ENCODE measurements at regions not wholly inside any gene's neighbourhood (a gene's known extent, or its start where the extent isn't known, plus 50 kb on each side); places are given as distances from the start of the nearest gene placed in this dataset.
A peak's percentile ranks its signal among the peaks of the same experiment; 100 is the strongest.

DNA sequence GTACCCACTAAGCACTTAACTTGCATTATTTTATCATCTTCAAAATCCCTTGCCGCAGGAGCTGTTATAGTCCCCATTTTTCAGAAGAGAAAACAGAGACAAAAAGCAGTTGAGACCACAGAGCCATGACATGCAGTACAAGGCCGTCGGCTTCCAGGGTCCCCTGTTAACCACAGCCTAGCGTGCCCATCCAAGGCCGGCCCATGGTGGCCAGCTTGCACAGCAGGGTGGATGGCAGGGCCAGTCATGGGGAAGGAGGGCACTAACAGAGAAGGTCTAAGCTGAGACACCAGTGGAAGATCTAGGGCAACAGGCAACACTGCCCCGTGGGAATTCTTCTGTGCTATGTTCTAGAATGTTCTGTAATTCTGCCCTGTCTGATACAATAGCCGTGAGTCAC, 192.6 kb upstream of the ID2 start:
- Mint-ChIP-seq H3K36me3 (ENCODE audit: insufficient read depth) (peaks cover 36% of the 10 kb centered on the region), H3K4me3 (peak overlapping the region; percentile 91 to 97), H3K9me3 (no peaks in the 10 kb centered on the region), H3K4me1 (ENCODE audit: low read depth in 2 of 2) (peaks cover 42 to 54% of the 10 kb centered on the region in 2 donors), H3K27ac (peak overlapping the region; percentile 99), H3K27me3 (no peaks in the 10 kb centered on the region)
- ATAC-seq (replicated peaks) (no peak), DNase-seq (no peak)

DNA sequence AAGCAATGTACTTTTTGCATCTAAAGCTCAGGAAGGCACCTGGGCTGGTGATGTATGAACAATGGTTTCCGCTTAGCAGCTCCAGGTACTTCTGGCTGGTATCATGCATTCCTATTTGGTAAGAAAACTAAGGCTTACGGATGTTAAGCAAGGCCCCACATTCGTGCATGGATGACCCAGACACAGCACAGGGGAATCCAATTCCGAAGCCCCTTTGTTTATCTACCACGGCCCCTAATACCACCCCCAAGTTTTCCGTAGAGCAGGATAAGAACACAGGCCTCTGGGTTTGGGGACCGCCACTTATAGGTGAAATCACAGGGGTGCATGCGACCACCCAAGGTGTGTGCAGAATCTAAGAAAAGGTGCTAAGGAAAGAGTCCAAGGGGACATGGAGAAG, 192.1 kb upstream of the ID2 start:
- Mint-ChIP-seq H3K27me3 (no peaks in the 10 kb centered on the region), H3K4me1 (ENCODE audit: low read depth in 2 of 2) (peaks cover 42 to 53% of the 10 kb centered on the region in 2 donors), H3K36me3 (ENCODE audit: insufficient read depth) (peaks cover 33% of the 10 kb centered on the region), H3K4me3 (peak overlapping the region in 1 of 2 donors; percentile 97), H3K9me3 (no peaks in the 10 kb centered on the region), H3K27ac (peak overlapping the region; percentile 99)
- no peak for ATAC-seq (replicated peaks)
- DNase-seq: no peak

DNA sequence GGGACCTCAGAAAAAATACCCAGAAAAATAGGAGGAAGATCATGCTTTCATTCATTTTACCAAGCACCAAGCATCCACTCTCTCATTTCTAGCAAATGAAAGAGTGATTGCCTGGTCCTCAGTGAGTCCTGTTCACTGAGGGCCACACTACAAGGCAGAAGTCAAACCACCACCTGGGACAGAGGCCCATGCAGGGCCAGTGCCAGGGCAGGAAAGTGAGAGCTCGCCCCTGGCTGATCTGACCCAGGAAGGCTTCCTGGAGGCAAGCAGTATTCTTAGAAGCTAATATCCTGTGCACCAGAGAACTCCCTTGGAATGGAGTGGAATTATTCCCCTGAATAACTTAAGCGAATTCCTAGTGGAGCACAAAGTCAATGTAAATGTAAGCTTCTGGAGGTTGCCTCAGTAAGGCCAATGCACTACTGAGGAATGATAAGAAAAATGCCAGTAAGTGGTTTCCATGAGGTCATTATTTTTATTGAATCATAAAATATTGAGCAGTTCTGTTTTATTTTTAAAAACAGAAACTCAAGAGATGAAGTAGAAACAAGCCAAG, 191.6 kb upstream of the ID2 start:
- ATAC-seq (replicated peaks): no peak
- Mint-ChIP-seq H3K9me3 (no peaks in the 10 kb centered on the region), H3K4me3 (peak overlapping the region in 1 of 2 donors; percentile 97), H3K27ac (peak overlapping the region in 1 of 2 donors; percentile 99), H3K4me1 (ENCODE audit: low read depth in 2 of 2) (peaks cover 45 to 52% of the 10 kb centered on the region in 2 donors), H3K36me3 (ENCODE audit: insufficient read depth) (peaks cover 30% of the 10 kb centered on the region), H3K27me3 (no peaks in the 10 kb centered on the region)
- no peak for DNase-seq

DNA sequence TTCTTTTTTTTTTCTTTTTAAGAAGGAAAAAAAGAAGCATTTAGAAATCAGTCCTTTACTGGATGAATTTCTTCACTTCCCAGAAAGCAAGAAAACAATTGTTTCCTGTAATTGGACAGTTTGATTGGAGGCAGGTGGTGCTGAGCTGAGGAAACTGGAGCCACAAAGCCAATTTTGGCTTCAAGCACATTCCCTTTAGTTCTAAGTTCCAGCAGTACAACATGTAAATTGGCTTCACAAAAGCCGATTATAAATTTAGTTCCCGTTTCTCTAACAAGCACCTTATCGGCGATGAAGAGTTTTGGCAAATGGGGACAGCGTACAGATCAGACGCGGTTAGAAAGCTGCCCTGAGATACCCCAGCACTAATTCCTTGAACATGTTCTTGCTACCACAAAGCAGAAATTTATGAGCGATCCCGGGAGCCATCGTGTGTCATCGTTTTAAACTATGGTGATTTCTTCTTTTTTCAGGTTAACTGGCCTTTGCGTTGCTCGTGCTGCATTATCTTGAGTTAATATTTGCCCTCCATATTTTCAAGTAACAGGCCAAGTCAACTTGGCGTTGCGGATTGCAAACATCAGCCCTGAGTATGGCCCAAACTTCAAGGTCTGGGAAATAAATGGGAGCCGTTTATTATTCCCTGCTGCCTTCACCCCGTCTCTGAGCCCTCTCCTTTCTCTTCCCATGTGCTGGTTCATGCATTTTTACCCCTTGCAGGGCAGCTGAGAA, 190.4 kb upstream of the ID2 start:
- Mint-ChIP-seq H3K9me3 (no peaks in the 10 kb centered on the region), H3K27me3 (no peaks in the 10 kb centered on the region), H3K27ac (peak overlapping the region in 1 of 2 donors; percentile 99), H3K4me1 (ENCODE audit: low read depth in 2 of 2) (peaks cover 36 to 47% of the 10 kb centered on the region in 2 donors), H3K4me3 (no peak overlapping the region), H3K36me3 (ENCODE audit: insufficient read depth) (peaks cover 25% of the 10 kb centered on the region)
- no peak for DNase-seq
- no peak for ATAC-seq (replicated peaks)

DNA sequence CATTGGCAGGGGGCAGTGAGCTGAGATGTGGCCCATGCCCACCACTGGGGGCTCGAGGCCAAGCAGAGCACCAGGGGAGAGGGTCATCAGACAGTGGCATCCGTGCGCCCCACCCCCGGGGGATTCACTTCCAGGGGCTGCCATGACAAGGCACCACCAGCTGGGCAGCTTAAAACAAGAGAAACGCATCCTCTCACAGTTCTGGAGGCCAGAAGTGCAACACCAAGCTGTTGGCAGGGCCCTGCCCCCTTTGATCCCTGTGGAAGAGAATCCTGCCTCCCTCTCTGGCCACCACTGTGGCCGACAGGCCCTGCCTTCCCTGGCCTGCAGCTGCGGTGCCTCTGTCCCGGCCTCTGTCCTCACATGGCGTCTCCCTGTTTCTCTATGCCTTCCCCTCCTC, 187.7 kb upstream of the ID2 start:
- peak overlapping the region; percentile 41 to 78 for H3K27ac Mint-ChIP-seq
- H3K36me3 Mint-ChIP-seq (ENCODE audit: insufficient read depth): no peaks in the 10 kb centered on the region
- H3K27me3 Mint-ChIP-seq: no peaks in the 10 kb centered on the region
- no peak overlapping the region for H3K4me3 Mint-ChIP-seq
- ATAC-seq (replicated peaks) (no peak), DNase-seq (no peak)
- peaks cover 14 to 25% of the 10 kb centered on the region in 2 donors for H3K4me1 Mint-ChIP-seq (ENCODE audit: low read depth in 2 of 2)
- H3K9me3 Mint-ChIP-seq: no peaks in the 10 kb centered on the region

DNA sequence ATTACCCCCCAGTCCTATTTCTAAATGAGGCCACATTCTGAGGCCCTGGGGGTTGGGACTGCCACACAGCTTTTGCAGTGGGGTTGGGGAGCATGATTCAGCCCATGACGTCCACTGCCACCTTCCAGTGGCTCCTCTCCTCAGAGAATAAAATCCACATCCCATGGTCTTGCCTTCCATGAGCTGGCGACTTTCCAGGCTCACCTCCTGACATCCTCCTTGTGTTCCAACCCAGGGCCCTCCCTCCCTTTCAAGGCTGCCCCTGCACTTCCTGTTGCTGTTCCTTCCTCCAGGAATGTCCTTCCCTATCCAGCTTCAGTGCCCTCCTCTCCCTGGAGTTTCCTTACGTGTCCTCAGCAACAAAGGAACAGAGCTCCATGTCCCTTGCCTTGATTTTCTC, 187.3 kb upstream of the ID2 start:
- Mint-ChIP-seq H3K27me3 (no peaks in the 10 kb centered on the region), H3K4me3 (no peak overlapping the region), H3K9me3 (no peaks in the 10 kb centered on the region), H3K27ac (peak overlapping the region in 1 of 2 donors; percentile 78), H3K4me1 (ENCODE audit: low read depth in 2 of 2) (peaks cover 12 to 22% of the 10 kb centered on the region in 2 donors), H3K36me3 (ENCODE audit: insufficient read depth) (no peaks in the 10 kb centered on the region)
- ATAC-seq (replicated peaks) (no peak), DNase-seq (no peak)

DNA sequence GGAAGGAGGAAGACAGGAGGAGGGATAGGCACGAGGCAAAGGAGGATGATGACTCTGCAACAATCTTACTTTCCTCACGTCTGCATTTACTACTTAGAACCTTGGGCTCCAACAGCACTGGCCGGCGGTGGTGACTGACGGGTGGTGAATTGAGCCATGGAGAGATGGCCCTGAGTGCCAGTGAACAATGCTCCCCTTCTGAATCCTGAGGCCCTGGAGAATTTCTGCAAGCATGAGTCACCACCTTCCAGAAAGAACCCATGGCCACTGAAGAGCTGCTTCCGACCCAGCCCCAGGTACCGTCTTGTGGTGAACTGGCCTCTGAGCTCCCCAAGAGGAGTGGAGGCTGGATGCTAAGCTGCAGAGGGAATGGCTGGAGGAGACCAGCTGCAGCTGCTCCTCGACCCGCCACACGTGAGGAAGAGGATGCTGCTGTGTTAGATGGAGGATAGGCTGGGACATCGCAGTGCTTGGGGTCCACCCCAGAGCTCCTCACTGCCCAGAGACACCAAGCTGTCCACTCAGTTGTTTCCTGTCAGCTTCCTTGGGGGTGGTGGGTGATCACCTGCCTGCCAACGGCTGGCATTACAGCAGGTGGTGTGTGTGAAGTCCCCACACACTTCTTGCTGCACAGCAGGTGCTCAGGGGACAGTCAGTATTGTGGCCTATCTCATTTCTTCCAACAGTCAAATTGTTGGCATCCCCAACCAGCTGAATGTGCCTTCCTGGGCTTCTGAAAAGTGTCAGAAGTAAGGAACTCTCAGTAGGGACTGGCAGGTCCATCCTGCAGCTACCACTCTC, 186.5 kb upstream of the ID2 start:
- Mint-ChIP-seq H3K4me3 (no peak overlapping the region), H3K9me3 (no peaks in the 10 kb centered on the region), H3K36me3 (ENCODE audit: insufficient read depth) (no peaks in the 10 kb centered on the region), H3K27ac (peak overlapping the region; percentile 63 to 78), H3K4me1 (ENCODE audit: low read depth in 2 of 2) (peaks cover 12 to 14% of the 10 kb centered on the region in 2 donors), H3K27me3 (no peaks in the 10 kb centered on the region)
- DNase-seq (no peak), ATAC-seq (replicated peaks) (no peak)

DNA sequence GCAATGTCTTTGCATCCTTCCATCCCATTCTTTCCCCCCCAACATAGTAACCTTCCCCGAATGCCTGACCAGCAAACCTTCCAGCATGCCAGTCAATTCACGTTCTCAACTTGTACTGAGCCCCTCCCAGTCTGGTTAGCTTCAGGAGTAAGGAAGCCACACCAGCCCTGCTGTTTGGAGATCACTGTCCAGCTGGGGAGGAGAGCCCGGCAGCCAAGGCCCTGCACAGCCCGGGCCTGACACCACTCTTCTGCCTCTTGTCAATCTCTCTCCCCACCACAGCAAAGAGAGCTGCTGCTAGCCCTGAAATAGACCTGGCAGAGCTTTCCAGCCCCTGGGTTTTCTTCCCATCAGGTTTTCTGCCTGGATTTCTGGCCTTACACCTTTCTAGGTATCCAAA, 185.8 kb upstream of the ID2 start:
- no peaks in the 10 kb centered on the region for H3K27me3 Mint-ChIP-seq
- no peaks in the 10 kb centered on the region for H3K36me3 Mint-ChIP-seq (ENCODE audit: insufficient read depth)
- H3K27ac Mint-ChIP-seq: peak overlapping the region; percentile 63 to 66
- H3K9me3 Mint-ChIP-seq: no peaks in the 10 kb centered on the region
- H3K4me3 Mint-ChIP-seq: no peak overlapping the region
- ATAC-seq (replicated peaks): no peak
- DNase-seq: no peak
- peaks cover 12 to 14% of the 10 kb centered on the region in 2 donors for H3K4me1 Mint-ChIP-seq (ENCODE audit: low read depth in 2 of 2)

DNA sequence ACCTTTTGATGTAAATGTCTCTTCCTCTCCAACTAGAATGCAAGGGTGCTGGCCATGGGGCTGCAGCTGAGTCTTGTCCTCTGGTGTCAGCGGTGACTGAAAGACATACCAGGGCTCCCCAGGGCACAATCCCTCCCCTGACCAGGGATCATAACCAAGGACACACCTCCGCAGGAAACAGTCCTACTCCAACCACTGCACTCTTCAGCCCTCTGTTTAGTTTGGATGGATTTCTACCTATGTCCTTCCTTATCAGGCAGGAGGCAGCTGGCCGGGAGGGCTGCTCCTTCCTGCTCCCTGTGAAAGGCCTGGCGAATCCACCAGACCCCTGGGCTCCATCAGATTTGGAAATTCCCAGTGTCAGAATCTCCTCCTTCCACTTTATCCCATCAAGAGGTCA, 185.2 kb upstream of the ID2 start:
- Mint-ChIP-seq H3K36me3 (ENCODE audit: insufficient read depth) (no peaks in the 10 kb centered on the region), H3K27ac (peak overlapping the region in 1 of 2 donors; percentile 66), H3K4me3 (no peak overlapping the region), H3K27me3 (no peaks in the 10 kb centered on the region), H3K9me3 (no peaks in the 10 kb centered on the region), H3K4me1 (ENCODE audit: low read depth in 2 of 2) (peaks cover 12 to 14% of the 10 kb centered on the region in 2 donors)
- DNase-seq (no peak), ATAC-seq (replicated peaks) (no peak)

DNA sequence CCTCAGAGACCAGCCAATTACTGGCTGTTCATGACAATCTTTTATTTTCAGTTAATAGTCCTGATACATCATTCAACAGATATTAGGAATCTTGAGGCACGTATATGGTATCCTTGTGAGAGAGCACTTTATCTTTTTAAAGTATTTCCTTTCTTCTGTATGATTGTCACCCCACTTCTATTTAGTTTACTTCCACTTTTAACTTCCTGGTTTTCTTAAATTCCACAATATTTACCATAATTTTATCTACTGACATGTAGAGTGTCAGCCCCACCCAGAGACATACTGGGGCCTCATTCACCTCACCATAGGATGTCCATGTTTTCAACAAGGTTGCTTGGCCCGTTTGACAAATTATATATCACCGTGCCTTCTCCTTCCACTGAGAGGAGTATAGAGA, 182.9 kb upstream of the ID2 start:
- no peak for DNase-seq
- Mint-ChIP-seq H3K27ac (no peak overlapping the region), H3K36me3 (ENCODE audit: insufficient read depth) (no peaks in the 10 kb centered on the region), H3K9me3 (no peaks in the 10 kb centered on the region), H3K4me3 (no peak overlapping the region), H3K4me1 (ENCODE audit: low read depth in 2 of 2) (peaks cover 12 to 16% of the 10 kb centered on the region in 2 donors), H3K27me3 (no peaks in the 10 kb centered on the region)
- no peak for ATAC-seq (replicated peaks)

DNA sequence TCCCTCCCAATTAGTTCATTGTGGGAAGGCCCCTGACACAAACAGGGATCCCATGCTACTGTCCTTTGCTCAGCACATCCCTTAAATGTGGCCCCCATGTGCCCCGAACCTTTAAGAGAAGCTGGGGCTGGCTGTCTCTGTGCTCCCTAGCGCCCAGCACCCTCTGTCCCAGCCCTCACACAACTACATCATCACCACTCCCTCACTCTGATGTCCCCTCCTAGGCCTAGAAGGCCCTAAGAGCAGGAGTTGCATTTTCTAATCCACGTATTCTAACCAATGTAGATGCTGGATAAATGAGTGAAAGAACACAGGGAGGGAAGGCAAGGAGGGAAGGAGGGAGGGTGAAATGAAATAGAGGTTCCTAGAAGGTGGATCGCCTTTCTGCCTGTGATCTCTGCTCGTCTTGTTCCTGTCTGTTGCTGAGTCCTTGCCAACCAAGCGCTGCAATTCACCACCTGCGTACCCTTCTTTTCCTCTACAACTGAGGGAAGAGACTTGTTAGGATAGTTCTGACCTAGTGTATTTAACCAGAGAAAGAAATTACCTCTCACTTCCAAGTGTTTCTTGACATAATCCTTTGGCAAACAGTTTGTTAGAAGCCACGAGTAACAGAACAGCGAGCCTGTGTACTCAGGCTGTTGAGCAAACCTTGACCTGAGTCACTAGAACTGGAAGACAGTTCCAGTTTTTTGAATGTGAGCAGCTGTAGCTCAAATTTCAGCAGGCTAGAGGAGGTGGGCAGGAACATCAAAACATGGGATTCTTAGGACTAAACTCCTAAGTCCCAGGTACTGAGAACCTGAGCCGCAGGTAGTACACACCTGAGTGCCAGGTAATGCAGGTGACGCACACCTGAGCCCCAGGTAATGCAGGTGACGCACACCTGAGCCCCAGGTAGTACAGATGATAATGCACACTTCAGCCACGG, 181.5 kb upstream of the ID2 start:
- H3K9me3 Mint-ChIP-seq: no peaks in the 10 kb centered on the region
- peaks cover 8 to 9% of the 10 kb centered on the region in 2 donors for H3K4me1 Mint-ChIP-seq (ENCODE audit: low read depth in 2 of 2)
- H3K27ac Mint-ChIP-seq: no peak overlapping the region
- no peak for DNase-seq
- no peak overlapping the region for H3K4me3 Mint-ChIP-seq
- H3K36me3 Mint-ChIP-seq (ENCODE audit: insufficient read depth): peaks cover under 1% of the 10 kb centered on the region
- ATAC-seq (replicated peaks): no peak
- H3K27me3 Mint-ChIP-seq: no peaks in the 10 kb centered on the region

DNA sequence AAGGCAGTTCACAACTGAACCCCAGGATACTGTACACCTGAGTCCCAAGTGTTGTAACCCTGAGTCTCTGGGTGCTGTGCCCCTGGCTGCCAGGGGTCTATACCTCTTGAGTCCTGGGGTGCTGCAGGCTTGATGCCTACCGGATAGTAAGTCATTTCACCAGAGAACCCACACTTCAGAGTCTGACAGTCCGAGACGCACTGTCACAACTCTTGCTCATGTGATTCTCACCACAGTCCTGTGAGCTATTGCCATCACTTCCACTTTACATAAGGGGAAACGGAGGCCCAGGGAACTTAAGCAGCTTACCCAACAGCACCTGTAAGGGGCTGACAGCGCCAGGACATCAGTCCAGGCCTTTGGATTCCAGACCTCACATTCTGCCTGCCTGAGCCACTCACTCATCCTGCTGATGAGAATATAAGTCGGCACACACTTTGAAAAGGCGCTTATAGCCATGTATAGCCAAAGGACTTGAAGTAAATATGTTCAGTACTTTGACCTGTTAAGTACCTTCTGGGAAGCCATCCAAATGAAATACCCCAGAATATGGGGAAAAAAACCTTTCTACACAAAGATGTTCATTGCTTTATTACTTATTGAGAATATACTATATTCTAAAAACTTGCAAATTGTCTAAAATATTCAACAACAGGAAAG, 180.7 kb upstream of the ID2 start:
- no peaks in the 10 kb centered on the region for H3K9me3 Mint-ChIP-seq
- no peaks in the 10 kb centered on the region for H3K27me3 Mint-ChIP-seq
- no peak overlapping the region for H3K27ac Mint-ChIP-seq
- peaks cover 7 to 8% of the 10 kb centered on the region in 2 donors for H3K4me1 Mint-ChIP-seq (ENCODE audit: low read depth in 2 of 2)
- H3K36me3 Mint-ChIP-seq (ENCODE audit: insufficient read depth): peaks cover 2% of the 10 kb centered on the region
- ATAC-seq (replicated peaks) (no peak), DNase-seq (no peak)
- no peak overlapping the region for H3K4me3 Mint-ChIP-seq
